ENCODE measurements at regions not wholly inside any gene's neighbourhood (a gene's known extent, or its start where the extent isn't known, plus 50 kb on each side); places are given as distances from the start of the nearest gene placed in this dataset.

DNA sequence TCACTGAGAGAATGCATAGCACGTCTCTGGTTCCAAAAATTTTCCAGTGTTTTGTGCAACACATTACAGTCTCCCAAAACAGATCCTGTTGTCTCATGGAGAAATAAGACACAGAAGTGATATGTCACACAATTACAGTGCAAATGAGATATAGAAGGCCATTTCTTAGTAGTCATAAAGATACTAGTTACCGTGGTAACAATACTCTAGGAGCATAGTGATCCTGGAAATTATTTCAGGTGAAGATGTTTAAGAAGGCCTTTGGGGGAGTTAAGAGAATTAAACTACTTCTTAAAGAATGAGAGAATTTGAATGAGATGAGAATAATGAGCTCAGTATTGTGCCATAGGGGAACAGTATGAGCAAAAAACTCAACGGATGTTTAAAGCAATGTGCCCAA, 628.0 kb upstream of the MIR17HG start:
- TF ChIP-seq POLR2AphosphoS5 (IDR thresholded peaks at IDR 0.05; ENCODE audit: low read depth, low read length) (no peak), POLR2A (IDR thresholded peaks at IDR 0.05; ENCODE audit: low read depth, low read length) (no peak)

Data from GM12892 (cell line).